Stomach (tissue), 8 donors: ENCODE measurements at regions not wholly inside any gene's neighbourhood (a gene's known extent, or its start where the extent isn't known, plus 50 kb on each side); places are given as distances from the start of the nearest gene placed in this dataset.

ENCODE experiments used
- DNase-seq, 2 donors: peaks; one replicate each; pipeline versions ENCODE4 v3.0.0 to v3.0.0-alpha.2; 2013 to 2019
- H3K27ac ChIP-seq, 5 donors: fragments of 200-600 bp in 4 of 5; sonication (generic) in 4 of 5; one replicate each; pipeline ENCODE4 v1.5.1; 2013 to 2019; ENCODE audit warnings: mild to moderate bottlenecking in 1 of 5, moderate library complexity in 1 of 5
- H3K27me3 ChIP-seq, 3 donors: fragments of 200-600 bp; sonication (generic); one replicate each; pipeline ENCODE4 v1.5.1; 2017 to 2019; ENCODE audit warnings: mixed run types in 1 of 3
- H3K36me3 ChIP-seq, 4 donors: fragments of 200-600 bp; sonication (generic); 1 replicate in 3 of 4; 2 replicates in 1 of 4; pipeline ENCODE4 v1.5.1; 2016 to 2019
- H3K4me1 ChIP-seq, 4 donors: fragments of 200-600 bp; sonication (generic); one replicate each; pipeline ENCODE4 v1.5.1; 2016 to 2019
- H3K4me3 ChIP-seq, 4 donors: fragments of 200-600 bp; sonication (generic) in 3 of 4; one replicate each; pipeline ENCODE4 v1.5.1; 2016 to 2019; ENCODE audit warnings: mild to moderate bottlenecking in 1 of 4
- H3K9me3 ChIP-seq, 4 donors: fragments of 200-600 bp; sonication (generic); one replicate each; pipeline ENCODE4 v1.5.1; 2016 to 2019
- CTCF ChIP-seq, 7 experiments: fragments of 450-650 bp in 4 of 7; fragments of 200-600 bp in 3 of 7; sonication (generic) in 3 of 7; IDR thresholded peaks; one replicate each; pipeline ENCODE4 v1.5.1; 2016 to 2019; ENCODE audit warnings: antibody characterized with exemption in 7 of 7, control low read depth in 2 of 7, mild to moderate bottlenecking in 1 of 7
- EP300 ChIP-seq: sonication (generic); formaldehyde crosslinking; IDR thresholded peaks from one replicate; pipeline ENCODE4 v1.6.1; 2017; ENCODE audit warnings: antibody characterized with exemption
- POLR2A ChIP-seq, 4 donors: fragments of 450-650 bp; IDR thresholded peaks; one replicate each; pipeline ENCODE4 v1.6.1; 2016; ENCODE audit warnings: antibody characterized with exemption in 4 of 4, control low read depth in 2 of 4, mild to moderate bottlenecking in 1 of 4, moderate library complexity in 1 of 4
- POLR2AphosphoS5 ChIP-seq, 3 donors: sonication (generic); formaldehyde crosslinking; IDR thresholded peaks; one replicate each; pipeline ENCODE4 v1.6.1; 2016; ENCODE audit warnings: antibody characterized with exemption in 3 of 3
- WGBS, 5 donors: extraction: QIAGEN DNeasy Blood & Tissue Kit in 3 of 5; methylation state at CpG; one replicate each; pipeline versions ENCODE4 v1.1.5 to v1.1.7; 2013 to 2018; 5-methylcytosine and 5-hydroxymethylcytosine counted together
- intact Hi-C: fragments of 100-400 bp; cut with DNase I; formaldehyde crosslinking; loops from one replicate; pipeline ENCODE4 v1.15.1; 2023; ENCODE audit warnings: low total_unique reads
- donor health status: healthy with polysubstance abuse.
- donor health status: Bipolar disorder and iron deficiency.
- donor health status: healthy.

- Histone ChIP-seq H3K9me3 (no peaks in the 10 kb centered on the region), H3K27me3 (no peaks in the 10 kb centered on the region), H3K4me3 (no peak overlapping the region), H3K27ac (no peak overlapping the region), H3K4me1 (no peaks in the 10 kb centered on the region), H3K36me3 (no peaks in the 10 kb centered on the region)
- intact Hi-C loops, result no loop called here
- no peak for DNase-seq
- TF ChIP-seq EP300 (no peak), POLR2A (IDR thresholded peaks at IDR 0.05) (no peak), CTCF (IDR thresholded peaks at IDR 0.05) (no peak), POLR2AphosphoS5 (IDR thresholded peaks at IDR 0.05) (no peak)
- WGBS, 5 donors, result 78 to 90% (median 88%) methylated on average over 3 of the region's 3 CpGs
Measured at GRCh38 chr1:88560621-88561020, 123.5 kb upstream of the PKN2 start.

GRCh38 chr1:88562991-88563390 is 121.1 kb upstream of the PKN2 start:
- intact Hi-C loops, result no loop called here
- 51 to 68% (median 60%) methylated on average over 3 of the region's 3 CpGs for WGBS, 5 donors
- no peak overlapping the region for H3K4me3 ChIP-seq
- DNase-seq, result no peak
- no peaks in the 10 kb centered on the region for H3K36me3 ChIP-seq
- TF ChIP-seq POLR2AphosphoS5 (IDR thresholded peaks at IDR 0.05) (no peak), EP300 (no peak), CTCF (IDR thresholded peaks at IDR 0.05) (no peak), POLR2A (IDR thresholded peaks at IDR 0.05) (no peak)
- no peaks in the 10 kb centered on the region for H3K27me3 ChIP-seq
- H3K27ac ChIP-seq, result no peak overlapping the region
- no peaks in the 10 kb centered on the region for H3K9me3 ChIP-seq
- no peaks in the 10 kb centered on the region for H3K4me1 ChIP-seq

GRCh38 chr1:88566615-88567387 is 117.3 kb upstream of the PKN2 start:
- no peak for DNase-seq
- Histone ChIP-seq H3K9me3 (no peaks in the 10 kb centered on the region), H3K4me1 (no peaks in the 10 kb centered on the region), H3K4me3 (no peak overlapping the region), H3K27ac (no peak overlapping the region), H3K27me3 (no peaks in the 10 kb centered on the region), H3K36me3 (no peaks in the 10 kb centered on the region)
- TF ChIP-seq POLR2AphosphoS5 (IDR thresholded peaks at IDR 0.05), result no peak
- no peak for TF ChIP-seq CTCF (IDR thresholded peaks at IDR 0.05)
- TF ChIP-seq POLR2A (IDR thresholded peaks at IDR 0.05), result no peak
- no peak for TF ChIP-seq EP300
- intact Hi-C loops, result no loop called here
- WGBS, 5 donors, result 80 to 85% (median 83%) methylated on average over 9 of the region's 9 CpGs

- no peaks in the 10 kb centered on the region for H3K4me1 ChIP-seq
- no peaks in the 10 kb centered on the region for H3K27me3 ChIP-seq
- intact Hi-C loops, result no loop called here
- DNase-seq, result no peak
- H3K4me3 ChIP-seq, result no peak overlapping the region
- H3K9me3 ChIP-seq, result no peaks in the 10 kb centered on the region
- 52 to 81% (median 59%) methylated on average over 1 of the region's 1 CpG for WGBS, 5 donors
- TF ChIP-seq CTCF (IDR thresholded peaks at IDR 0.05), result no peak
- TF ChIP-seq POLR2A (IDR thresholded peaks at IDR 0.05), result no peak
- TF ChIP-seq EP300, result no peak
- TF ChIP-seq POLR2AphosphoS5 (IDR thresholded peaks at IDR 0.05), result no peak
- no peaks in the 10 kb centered on the region for H3K36me3 ChIP-seq
- H3K27ac ChIP-seq, result no peak overlapping the region
Measured at GRCh38 chr1:88571506-88571905, 112.6 kb upstream of the PKN2 start.
